ENCODE measurements at regions not wholly inside any gene's neighbourhood (a gene's known extent, or its start where the extent isn't known, plus 50 kb on each side); places are given as distances from the start of the nearest gene placed in this dataset.

- TF ChIP-seq CTCF (IDR thresholded peaks at IDR 0.05; ENCODE audit: poor library complexity) (no peak), EZH2 (IDR thresholded peaks at IDR 0.05; ENCODE audit: borderline replicate concordance) (no peak), EZH2phosphoT487 (IDR thresholded peaks at IDR 0.05; ENCODE audit: low read depth, severe bottlenecking, unreplicated experiment) (no peak)
Observed at GRCh38 chr1:43074709-43075108, 97.4 kb downstream of the EBNA1BP2 start.
